Astrocyte (in vitro differentiated cells and primary cell): ENCODE measurements at regions not wholly inside any gene's neighbourhood (a gene's known extent, or its start where the extent isn't known, plus 50 kb on each side); places are given as distances from the start of the nearest gene placed in this dataset.

Source experiments
- CTCF ChIP-seq: IDR thresholded peaks from 2 replicates; pipeline ENCODE4 v1.5.1; 2011; ENCODE audit warnings: low read depth, mild to moderate bottlenecking, inconsistent platforms, low read length, moderate library complexity; ENCODE audit not compliant: insufficient read depth
- EZH2 ChIP-seq: IDR thresholded peaks from 2 replicates; pipeline ENCODE4 v1.6.1; 2012; ENCODE audit warnings: mild to moderate bottlenecking, low read length, inconsistent platforms; ENCODE audit not compliant: insufficient read depth

DNA sequence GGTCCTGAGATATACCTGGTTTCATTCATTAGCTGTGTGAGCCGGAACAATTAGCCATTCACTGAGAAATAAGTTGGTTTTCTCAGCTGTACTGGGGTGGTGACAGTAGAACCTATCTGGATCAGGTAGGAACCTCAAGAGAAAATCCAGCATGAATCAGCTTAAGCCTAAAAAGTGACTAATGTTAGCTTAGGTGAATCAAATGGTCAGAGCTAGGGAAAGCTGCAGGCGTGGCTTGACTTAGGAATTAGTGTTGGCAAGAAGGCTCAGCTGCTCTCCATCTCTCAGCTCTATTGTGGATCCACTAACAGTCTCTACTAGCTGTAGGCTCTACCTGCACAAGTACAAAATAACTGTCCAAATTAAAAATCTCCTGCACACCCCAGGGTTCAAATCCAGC, 1025.5 kb downstream of the RAB28 start:
- no peak for TF ChIP-seq CTCF
- no peak for TF ChIP-seq EZH2
